ENCODE measurements at regions not wholly inside any gene's neighbourhood (a gene's known extent, or its start where the extent isn't known, plus 50 kb on each side); places are given as distances from the start of the nearest gene placed in this dataset.

DNA sequence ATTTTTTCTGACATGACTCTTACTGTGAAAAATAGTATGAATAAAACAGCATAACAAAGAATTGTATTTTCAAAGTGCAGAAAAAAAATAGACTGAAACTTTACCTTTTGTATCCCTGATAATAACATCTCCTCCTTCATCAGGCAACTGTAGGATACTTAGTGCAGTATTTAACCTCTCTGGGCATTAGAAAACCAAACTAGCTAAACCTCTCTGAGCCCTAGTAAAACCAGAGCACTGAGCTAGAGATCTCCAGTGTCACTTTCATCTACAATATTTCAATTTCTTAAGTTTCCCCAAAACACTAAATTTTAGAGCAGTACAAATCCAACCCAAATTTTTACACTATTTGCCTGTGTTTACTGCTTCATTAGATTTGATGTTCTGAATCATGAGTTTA, 594.0 kb upstream of the LINC00305 start:
- TF ChIP-seq, protein P1, sequence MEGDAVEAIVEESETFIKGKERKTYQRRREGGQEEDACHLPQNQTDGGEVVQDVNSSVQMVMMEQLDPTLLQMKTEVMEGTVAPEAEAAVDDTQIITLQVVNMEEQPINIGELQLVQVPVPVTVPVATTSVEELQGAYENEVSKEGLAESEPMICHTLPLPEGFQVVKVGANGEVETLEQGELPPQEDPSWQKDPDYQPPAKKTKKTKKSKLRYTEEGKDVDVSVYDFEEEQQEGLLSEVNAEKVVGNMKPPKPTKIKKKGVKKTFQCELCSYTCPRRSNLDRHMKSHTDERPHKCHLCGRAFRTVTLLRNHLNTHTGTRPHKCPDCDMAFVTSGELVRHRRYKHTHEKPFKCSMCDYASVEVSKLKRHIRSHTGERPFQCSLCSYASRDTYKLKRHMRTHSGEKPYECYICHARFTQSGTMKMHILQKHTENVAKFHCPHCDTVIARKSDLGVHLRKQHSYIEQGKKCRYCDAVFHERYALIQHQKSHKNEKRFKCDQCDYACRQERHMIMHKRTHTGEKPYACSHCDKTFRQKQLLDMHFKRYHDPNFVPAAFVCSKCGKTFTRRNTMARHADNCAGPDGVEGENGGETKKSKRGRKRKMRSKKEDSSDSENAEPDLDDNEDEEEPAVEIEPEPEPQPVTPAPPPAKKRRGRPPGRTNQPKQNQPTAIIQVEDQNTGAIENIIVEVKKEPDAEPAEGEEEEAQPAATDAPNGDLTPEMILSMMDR (IDR thresholded peaks at IDR 0.05): no peak

DNA sequence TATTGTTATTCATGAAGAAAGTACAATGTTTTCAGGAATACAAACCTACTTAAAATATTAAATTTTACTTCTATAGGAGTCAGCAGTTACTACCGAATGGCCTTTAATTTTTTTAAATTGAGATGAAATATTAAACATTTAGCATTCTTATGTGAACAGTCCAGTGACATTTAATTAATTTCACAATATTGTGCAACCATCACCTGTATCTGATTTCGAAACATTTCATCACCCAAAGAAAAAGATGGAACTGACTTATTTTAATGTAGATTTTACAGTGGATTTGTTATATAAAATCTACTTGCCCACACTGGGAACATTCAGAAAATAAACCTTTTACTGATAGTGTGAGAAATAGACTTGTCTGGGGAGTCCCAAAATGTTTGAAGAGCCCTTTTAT, 585.2 kb upstream of the LINC00305 start:
- TF ChIP-seq, protein P1 (IDR thresholded peaks at IDR 0.05): no peak

DNA sequence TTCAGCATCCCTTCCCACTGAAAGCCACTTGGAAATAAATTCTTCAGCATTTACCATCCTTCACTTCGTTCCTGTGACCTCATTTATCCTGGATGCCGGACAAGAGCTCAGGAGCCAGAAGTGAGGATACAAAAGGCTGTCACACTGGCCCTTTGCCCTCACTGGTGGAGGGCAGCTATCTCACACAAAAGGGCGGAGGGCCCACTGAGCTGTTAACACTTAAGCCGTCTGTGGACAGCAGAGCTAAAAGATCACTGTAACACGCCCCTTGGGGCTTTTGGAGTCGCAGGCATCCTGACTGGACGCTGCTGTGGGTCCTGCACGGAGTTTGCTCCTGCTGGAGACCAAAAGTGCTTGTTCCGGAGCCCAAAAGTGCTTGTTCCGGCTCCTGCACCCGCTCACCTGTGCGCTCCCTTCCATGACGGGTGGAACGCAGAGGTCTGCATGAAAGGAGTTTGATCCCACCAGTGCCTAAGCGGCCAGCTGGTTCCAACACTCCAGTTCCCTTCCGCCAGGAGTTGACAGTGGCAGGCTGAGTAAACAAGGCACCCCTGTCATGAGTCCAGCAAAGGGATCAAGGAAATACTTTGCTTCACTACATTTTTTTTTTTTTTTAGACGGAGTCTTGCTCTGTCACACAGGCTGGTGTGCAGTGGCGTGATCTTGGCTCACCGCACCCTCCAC, 572.0 kb upstream of the LINC00305 start:
- TF ChIP-seq, protein P1 (IDR thresholded peaks at IDR 0.05): no peak

DNA sequence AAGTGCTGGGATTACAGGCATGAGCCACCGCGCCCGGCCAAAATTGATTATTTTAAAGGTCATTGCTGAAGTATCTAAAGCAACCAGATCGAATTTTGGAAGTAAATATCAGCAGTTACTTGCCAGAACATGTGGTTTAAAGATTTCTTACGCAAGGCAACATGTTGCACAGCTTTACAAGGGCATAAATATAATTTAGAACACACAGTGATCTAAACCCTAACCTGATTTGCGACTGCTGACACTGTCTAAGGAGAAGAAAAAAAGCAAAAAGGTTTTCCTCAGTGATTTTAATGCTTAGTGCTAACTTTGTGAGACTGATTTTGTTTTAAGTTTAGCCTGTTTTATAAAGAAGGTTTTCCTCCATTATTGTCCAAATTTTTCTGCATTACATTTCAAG, 569.9 kb upstream of the LINC00305 start:
- TF ChIP-seq, protein P1 (IDR thresholded peaks at IDR 0.05): no peak

DNA sequence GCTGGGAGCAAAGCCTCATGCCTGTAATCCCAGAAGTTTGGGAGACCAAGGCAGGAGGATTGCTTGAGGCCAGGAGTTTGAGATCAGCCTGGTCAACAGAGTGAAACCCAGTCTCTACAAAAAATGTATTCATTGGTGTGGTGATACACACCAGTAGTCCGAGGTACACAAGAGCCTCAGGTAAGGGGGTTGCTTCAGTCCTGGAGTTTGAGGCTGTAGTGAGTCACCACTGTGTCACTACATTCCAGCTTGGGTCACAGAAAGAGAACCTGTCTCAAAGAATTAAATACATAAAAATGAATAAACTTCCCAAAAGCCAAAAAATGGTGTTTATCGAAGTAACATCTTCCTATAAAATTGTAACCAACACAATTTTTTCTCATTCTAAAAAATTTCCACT, 568.1 kb upstream of the LINC00305 start:
- TF ChIP-seq, protein P1 (IDR thresholded peaks at IDR 0.05): no peak

DNA sequence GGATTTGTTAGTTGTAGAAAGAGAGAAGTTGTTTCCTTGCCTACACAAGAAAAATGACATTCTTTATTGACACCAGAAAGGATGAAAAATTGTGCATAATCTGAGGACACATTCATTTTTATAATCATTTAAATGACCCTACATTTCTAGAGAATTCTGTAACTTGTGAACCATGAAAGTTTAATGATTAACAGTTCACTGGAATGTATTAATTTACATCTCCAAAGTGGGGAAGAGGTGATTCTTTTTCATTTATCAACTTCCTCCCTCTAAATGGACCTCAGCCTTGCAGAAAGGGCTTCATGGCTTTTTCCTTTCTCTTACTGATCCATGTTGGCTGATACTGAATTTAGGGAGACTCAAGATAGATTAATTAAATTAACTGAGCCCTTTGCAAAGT, 565.2 kb upstream of the LINC00305 start:
- TF ChIP-seq, protein P1 (IDR thresholded peaks at IDR 0.05): no peak

GRCh38 chr18:64713284-64713683, 564.4 kb upstream of the LINC00305 start:
- TF ChIP-seq, protein P1 (IDR thresholded peaks at IDR 0.05): no peak

- TF ChIP-seq, protein P1 (IDR thresholded peaks at IDR 0.05): no peak
Observed at GRCh38 chr18:64712035-64712434, 563.1 kb upstream of the LINC00305 start.
